Neural cell (in vitro differentiated cells): ENCODE measurements at regions not wholly inside any gene's neighbourhood (a gene's known extent, or its start where the extent isn't known, plus 50 kb on each side); places are given as distances from the start of the nearest gene placed in this dataset.

ENCODE experiments used
- H2AFZ ChIP-seq: fragments of 200-600, 300-800 bp; sonication (generic), shearing (Covaris generic); 2 replicates; pipeline ENCODE4 v1.6.0; 2014; ENCODE audit warnings: low read depth, mild to moderate bottlenecking, antibody characterized with exemption, low read length, moderate library complexity
- H3F3A ChIP-seq: fragments of 200-600 bp; shearing (Covaris generic); 2 replicates; pipeline ENCODE4 v1.6.1; 2016; ENCODE audit warnings: mild to moderate bottlenecking, moderate library complexity, mixed read lengths, antibody characterized with exemption, low read length; ENCODE audit not compliant: insufficient read depth, poor library complexity, severe bottlenecking
- H3K27ac ChIP-seq: fragments of 200-600, 300-800 bp; sonication (generic), shearing (Covaris generic); 2 replicates; pipeline ENCODE4 v1.5.1; 2014; ENCODE audit warnings: mild to moderate bottlenecking, low read length, moderate library complexity
- H3K27me3 ChIP-seq: fragments of 300-800, 200-600 bp; sonication (generic), shearing (Covaris generic); 2 replicates; pipeline ENCODE4 v1.6.0; 2014; ENCODE audit warnings: mild to moderate bottlenecking, low read depth, low read length, moderate library complexity; ENCODE audit not compliant: insufficient read depth
- H3K36me3 ChIP-seq: fragments of 300-800, 200-600 bp; sonication (generic), shearing (Covaris generic); 2 replicates; pipeline ENCODE4 v1.5.1; 2014; ENCODE audit warnings: mild to moderate bottlenecking, antibody characterized with exemption, low read length, moderate library complexity; ENCODE audit not compliant: insufficient read depth
- H3K4me2 ChIP-seq: fragments of 300-800, 200-600 bp; sonication (generic), shearing (Covaris generic); 2 replicates; pipeline ENCODE4 v1.6.0; 2014; ENCODE audit warnings: mild to moderate bottlenecking, low read length
- H3K4me3 ChIP-seq: fragments of 300-800, 200-600 bp; sonication (generic), shearing (Covaris generic); 2 replicates; pipeline ENCODE4 v1.5.1; 2014; ENCODE audit warnings: mild to moderate bottlenecking, low read length, moderate library complexity
- H3K79me2 ChIP-seq: fragments of 200-600 bp; shearing (Covaris generic); replicated peaks from 2 replicates; pipeline ENCODE4 v1.6.0; 2014; ENCODE audit warnings: mild to moderate bottlenecking, low read length, moderate library complexity; ENCODE audit not compliant: insufficient read depth
- H3K9ac ChIP-seq: fragments of 300-800, 200-600 bp; sonication (generic), shearing (Covaris generic); 2 replicates; pipeline ENCODE4 v1.6.1; 2016; ENCODE audit warnings: mild to moderate bottlenecking, low read length, mixed read lengths
- H3K9me2 ChIP-seq: fragments of 200-600 bp; shearing (Covaris generic); 2 replicates; pipeline ENCODE4 v1.6.1; 2016; ENCODE audit warnings: mild to moderate bottlenecking, low read length, mixed read lengths; ENCODE audit not compliant: insufficient read depth
- H3K9me3 ChIP-seq: fragments of 200-600, 300-800 bp; sonication (generic), shearing (Covaris generic); 2 replicates; pipeline ENCODE4 v1.6.1; 2016; ENCODE audit warnings: mild to moderate bottlenecking, mixed run types, low read length, moderate library complexity, mixed read lengths
- H4K20me1 ChIP-seq: fragments of 200-600 bp; shearing (Covaris generic); 2 replicates; pipeline ENCODE4 v1.6.1; 2016; ENCODE audit warnings: mild to moderate bottlenecking, mixed run types; ENCODE audit not compliant: insufficient read depth
- CTCF ChIP-seq: fragments of 450-650 bp; IDR thresholded peaks from 2 replicates; pipeline ENCODE4 v1.5.1; 2014; ENCODE audit warnings: antibody characterized with exemption, mild to moderate bottlenecking, moderate library complexity; ENCODE audit not compliant: poor library complexity, severe bottlenecking
- EP300 ChIP-seq: fragments of 450-650 bp; conservative IDR thresholded peaks from 2 replicates; pipeline ENCODE4 v1.6.1; 2014; ENCODE audit warnings: antibody characterized with exemption, mild to moderate bottlenecking, moderate library complexity; ENCODE audit not compliant: poor library complexity, severe bottlenecking
- EZH2 ChIP-seq: fragments of 200-600, 300-800 bp; shearing (Covaris generic), sonication (generic); IDR thresholded peaks from 2 replicates; pipeline ENCODE4 v1.6.1; 2014; ENCODE audit warnings: antibody characterized with exemption, low read length, borderline replicate concordance, mild to moderate bottlenecking; ENCODE audit not compliant: insufficient read depth, poor library complexity, severe bottlenecking
- MXI1 ChIP-seq: fragments of 450-650 bp; conservative IDR thresholded peaks from 2 replicates; pipeline ENCODE4 v1.6.1; 2014; ENCODE audit warnings: antibody characterized with exemption, mild to moderate bottlenecking; ENCODE audit not compliant: poor library complexity, severe bottlenecking
- POLR2AphosphoS5 ChIP-seq: IDR thresholded peaks from 2 replicates; pipeline ENCODE4 v1.6.1; 2012
- RAD21 ChIP-seq: fragments of 450-650 bp; conservative IDR thresholded peaks from 2 replicates; pipeline ENCODE4 v1.6.1; 2014; ENCODE audit warnings: antibody characterized with exemption, mild to moderate bottlenecking, moderate library complexity
- SMC3 ChIP-seq: fragments of 450-650 bp; conservative IDR thresholded peaks from 2 replicates; pipeline ENCODE4 v1.6.1; 2014; ENCODE audit warnings: antibody characterized with exemption, mild to moderate bottlenecking, moderate library complexity; ENCODE audit not compliant: poor library complexity
- TAF1 ChIP-seq: IDR thresholded peaks from 2 replicates; pipeline ENCODE4 v1.6.1; 2012; ENCODE audit warnings: low read depth

- Histone ChIP-seq H3F3A (no peaks in the 10 kb centered on the region), H3K27ac (no peak overlapping the region), H3K4me2 (no peak overlapping the region), H3K4me3 (no peak overlapping the region), H3K9me3 (no peaks in the 10 kb centered on the region), H3K36me3 (no peaks in the 10 kb centered on the region), H3K79me2 (no peaks in the 10 kb centered on the region), H3K9ac (no peak overlapping the region), H4K20me1 (no peaks in the 10 kb centered on the region), H2AFZ (no peak overlapping the region), H3K27me3 (no peaks in the 10 kb centered on the region), H3K9me2 (no peaks in the 10 kb centered on the region)
- TF ChIP-seq TAF1 (no peak), MXI1 (no peak), EZH2 (no peak), POLR2AphosphoS5 (no peak), EP300 (no peak)
Measured at GRCh38 chr10:6850452-6850851, 270.4 kb upstream of the PRKCQ start.

GRCh38 chr10:6847561-6847960 is 267.5 kb upstream of the PRKCQ start:
- Histone ChIP-seq H3K9me3 (no peaks in the 10 kb centered on the region), H3F3A (no peaks in the 10 kb centered on the region), H3K79me2 (no peaks in the 10 kb centered on the region), H3K9me2 (no peaks in the 10 kb centered on the region), H3K27ac (no peak overlapping the region), H3K9ac (no peak overlapping the region), H3K4me3 (no peak overlapping the region), H4K20me1 (no peaks in the 10 kb centered on the region), H3K27me3 (no peaks in the 10 kb centered on the region), H3K4me2 (no peak overlapping the region), H2AFZ (no peak overlapping the region), H3K36me3 (no peaks in the 10 kb centered on the region)
- TF ChIP-seq TAF1 (no peak), MXI1 (no peak)

GRCh38 chr10:6843894-6844650 is 264.0 kb upstream of the PRKCQ start:
- H3K27me3 ChIP-seq: no peaks in the 10 kb centered on the region
- H2AFZ ChIP-seq: no peak overlapping the region
- H3K4me3 ChIP-seq: no peak overlapping the region
- TF ChIP-seq SMC3 (no peak), POLR2AphosphoS5 (no peak), RAD21 (no peak), EP300 (no peak), CTCF (no peak), MXI1 (no peak), TAF1 (no peak)
- H3K9ac ChIP-seq: no peak overlapping the region
- H3K27ac ChIP-seq: no peak overlapping the region
- H3K36me3 ChIP-seq: no peaks in the 10 kb centered on the region
- no peaks in the 10 kb centered on the region for H4K20me1 ChIP-seq
- H3F3A ChIP-seq: no peaks in the 10 kb centered on the region
- no peaks in the 10 kb centered on the region for H3K9me2 ChIP-seq
- H3K4me2 ChIP-seq: no peak overlapping the region
- H3K9me3 ChIP-seq: no peaks in the 10 kb centered on the region
- H3K79me2 ChIP-seq: no peaks in the 10 kb centered on the region
